ENCODE measurements at regions not wholly inside any gene's neighbourhood (a gene's known extent, or its start where the extent isn't known, plus 50 kb on each side); places are given as distances from the start of the nearest gene placed in this dataset.

GRCh38 chr7:112708236-112708635 lies 82.0 kb downstream of the TMEM168 start:
- DNase-seq (ENCODE audit: low read depth) = no peak
- TF ChIP-seq CTCF (conservative IDR thresholded peaks at IDR 0.05; ENCODE audit: low read length) = no peak
- no peak overlapping the region for H3K4me3 ChIP-seq (ENCODE audit: low read length)
